K562 (cell line): ENCODE measurements at regions not wholly inside any gene's neighbourhood (a gene's known extent, or its start where the extent isn't known, plus 50 kb on each side); places are given as distances from the start of the nearest gene placed in this dataset.

Experiments used
- BRF1 ChIP-seq: IDR thresholded peaks from 3 replicates; pipeline ENCODE4 v1.6.1; 2011; ENCODE audit warnings: borderline replicate concordance, mild to moderate bottlenecking; ENCODE audit not compliant: insufficient read length; ENCODE audit errors: extremely low read depth
- CCNT2 ChIP-seq: IDR thresholded peaks from 2 replicates; pipeline ENCODE4 v1.6.1; 2011; ENCODE audit warnings: borderline replicate concordance, low read depth, mild to moderate bottlenecking, moderate library complexity, mixed read lengths, low read length; ENCODE audit not compliant: insufficient read length; ENCODE audit errors: extremely low read depth
- COPS2 ChIP-seq: fragments of 450-650 bp; conservative IDR thresholded peaks from 2 replicates; pipeline ENCODE4 v1.6.1; 2016; ENCODE audit warnings: mild to moderate bottlenecking, moderate library complexity
- CREB3 ChIP-seq: fragments of 450-650 bp; conservative IDR thresholded peaks from 2 replicates; pipeline ENCODE4 v1.6.1; 2016; ENCODE audit warnings: missing genetic modification characterization, low read depth, mild to moderate bottlenecking, missing compliant biosample characterization, moderate library complexity
- ETS1 ChIP-seq: conservative IDR thresholded peaks from 2 replicates; pipeline ENCODE4 v1.6.1; 2011; ENCODE audit warnings: low read depth, mild to moderate bottlenecking, low read length; ENCODE audit not compliant: control insufficient read depth
- HMBOX1 ChIP-seq: sonication (generic); IDR thresholded peaks from 2 replicates; pipeline ENCODE4 v1.6.1; 2016
- NR4A1 ChIP-seq, 2 experiments: fragments of 250-450 bp in 1 of 2; fragments of 450-650 bp in 1 of 2; sonication (Bioruptor Pico) in 1 of 2; IDR thresholded peaks; 2 replicates each; pipeline versions ENCODE4 v1.4.0 to v1.6.1; 2016 to 2020; ENCODE audit warnings: mild to moderate bottlenecking in 2 of 2, missing compliant biosample characterization in 1 of 2, missing genetic modification characterization in 1 of 2, moderate library complexity in 1 of 2
- TBP ChIP-seq: optimal IDR thresholded peaks from 2 replicates; pipeline ENCODE3; 2011; ENCODE audit warnings: low read depth, low read length, improper control_type of control experiment
- TRIM24 ChIP-seq, 2 experiments: fragments of 450-650 bp; IDR thresholded peaks; 2 replicates each; pipeline ENCODE4 v1.6.1; 2016
- ZFP30 ChIP-seq: fragments of 250-450 bp; sonication (Bioruptor Pico); IDR thresholded peaks from 2 replicates; pipeline ENCODE4 v1.8.0; 2022; ENCODE audit warnings: moderate library complexity, mild to moderate bottlenecking, inconsistent platforms, borderline replicate concordance
- ZMIZ1 ChIP-seq, 2 experiments: fragments of 150-350 bp in 1 of 2; IDR thresholded peaks; 2 replicates each; pipeline ENCODE4 v1.6.1; 2012 to 2016; ENCODE audit warnings: low read depth in 2 of 2, low read length in 2 of 2, mild to moderate bottlenecking in 1 of 2, moderate library complexity in 1 of 2
- ZNF408 ChIP-seq: fragments of 250-450 bp; sonication (Bioruptor Pico); IDR thresholded peaks from 2 replicates; pipeline ENCODE4 v1.4.0; 2020; ENCODE audit warnings: low read depth, mild to moderate bottlenecking, moderate library complexity
- TF ChIP-seq, protein P1 (sequence below), 2 experiments: fragments of 450-650 bp; IDR thresholded peaks; 2 replicates each; pipeline ENCODE4 v1.6.1; 2016
- TF ChIP-seq, protein P2 (sequence below): fragments of 250-450 bp; sonication (Bioruptor Pico); IDR thresholded peaks from 2 replicates; pipeline ENCODE4 v1.8.0; 2022; ENCODE audit warnings: inconsistent platforms, mild to moderate bottlenecking, moderate library complexity, borderline replicate concordance

DNA sequence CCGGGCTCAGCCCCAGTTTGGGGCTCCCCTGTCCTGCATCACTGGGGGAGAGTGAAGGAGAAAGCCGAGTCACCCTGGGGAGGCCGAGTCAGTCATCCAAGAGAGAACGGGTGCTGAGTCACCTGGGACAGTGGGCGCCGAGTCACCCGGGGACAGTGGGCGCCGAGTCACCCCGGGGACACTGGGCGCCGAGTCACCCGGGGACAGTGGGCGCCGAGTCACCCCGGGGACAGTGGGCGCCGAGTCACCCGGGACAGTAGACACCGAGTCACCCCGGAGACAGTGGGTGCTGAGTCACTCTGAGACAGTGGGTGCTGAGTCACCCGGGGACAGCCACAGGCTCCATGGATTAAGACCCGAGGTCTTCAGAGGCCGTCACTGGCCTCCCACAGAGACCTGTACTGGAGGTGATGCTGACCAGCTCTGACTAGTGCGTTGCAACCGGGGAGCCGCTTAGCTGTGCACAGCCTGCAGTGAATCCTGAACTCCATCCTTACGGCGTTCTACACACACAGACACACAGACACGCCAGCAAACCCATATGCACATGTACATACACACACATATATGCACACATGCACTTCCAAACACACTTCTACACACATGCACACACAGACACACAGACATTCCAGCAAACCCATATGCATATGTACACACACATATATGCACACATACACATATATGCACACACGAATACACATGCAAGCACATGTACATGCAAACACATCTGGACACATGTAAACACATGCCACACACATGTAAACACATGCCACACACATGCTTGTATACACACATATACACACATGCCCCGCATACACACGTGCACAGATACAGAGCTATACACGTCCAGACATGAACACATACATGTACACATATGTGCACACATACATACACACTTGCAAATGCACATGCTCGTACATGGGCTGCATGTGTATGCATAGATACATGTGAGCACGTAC lies 64.9 kb upstream of the GALNT9 start (continued):
- TF ChIP-seq, protein P1, sequence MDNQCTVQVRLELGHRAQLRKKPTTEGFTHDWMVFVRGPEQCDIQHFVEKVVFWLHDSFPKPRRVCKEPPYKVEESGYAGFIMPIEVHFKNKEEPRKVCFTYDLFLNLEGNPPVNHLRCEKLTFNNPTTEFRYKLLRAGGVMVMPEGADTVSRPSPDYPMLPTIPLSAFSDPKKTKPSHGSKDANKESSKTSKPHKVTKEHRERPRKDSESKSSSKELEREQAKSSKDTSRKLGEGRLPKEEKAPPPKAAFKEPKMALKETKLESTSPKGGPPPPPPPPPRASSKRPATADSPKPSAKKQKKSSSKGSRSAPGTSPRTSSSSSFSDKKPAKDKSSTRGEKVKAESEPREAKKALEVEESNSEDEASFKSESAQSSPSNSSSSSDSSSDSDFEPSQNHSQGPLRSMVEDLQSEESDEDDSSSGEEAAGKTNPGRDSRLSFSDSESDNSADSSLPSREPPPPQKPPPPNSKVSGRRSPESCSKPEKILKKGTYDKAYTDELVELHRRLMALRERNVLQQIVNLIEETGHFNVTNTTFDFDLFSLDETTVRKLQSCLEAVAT (IDR thresholded peaks at IDR 0.05) = no peak
- peak in 1 of 2 experiments; percentile 51; a peak in 1 of 4 replicates for TF ChIP-seq TRIM24 (IDR thresholded peaks at IDR 0.05)
- TF ChIP-seq, protein P2, sequence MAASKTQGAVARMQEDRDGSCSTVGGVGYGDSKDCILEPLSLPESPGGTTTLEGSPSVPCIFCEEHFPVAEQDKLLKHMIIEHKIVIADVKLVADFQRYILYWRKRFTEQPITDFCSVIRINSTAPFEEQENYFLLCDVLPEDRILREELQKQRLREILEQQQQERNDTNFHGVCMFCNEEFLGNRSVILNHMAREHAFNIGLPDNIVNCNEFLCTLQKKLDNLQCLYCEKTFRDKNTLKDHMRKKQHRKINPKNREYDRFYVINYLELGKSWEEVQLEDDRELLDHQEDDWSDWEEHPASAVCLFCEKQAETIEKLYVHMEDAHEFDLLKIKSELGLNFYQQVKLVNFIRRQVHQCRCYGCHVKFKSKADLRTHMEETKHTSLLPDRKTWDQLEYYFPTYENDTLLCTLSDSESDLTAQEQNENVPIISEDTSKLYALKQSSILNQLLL (CRISPR knock-in tag) = no peak
- no peak for TF ChIP-seq NR4A1 (CRISPR knock-in tag; IDR thresholded peaks at IDR 0.05)
- no peak for TF ChIP-seq NR4A1 (tag; IDR thresholded peaks at IDR 0.05)
- no peak for TF ChIP-seq BRF1
- no peak for TF ChIP-seq ZMIZ1 (IDR thresholded peaks at IDR 0.05; ENCODE audit: low read depth in 2 of 2, low read length in 2 of 2)
- no peak for TF ChIP-seq ETS1
- TF ChIP-seq CREB3 (tag) = 0 out of 2 replicates have a peak, but pooled peaks have one; percentile 12
- peak; percentile 16 for TF ChIP-seq CCNT2
- no peak for TF ChIP-seq ZFP30
- no peak for TF ChIP-seq HMBOX1
- TF ChIP-seq ZNF408 = no peak
- no peak for TF ChIP-seq COPS2
- no peak for TF ChIP-seq TBP
